WTC11 (cell line): ENCODE measurements at regions not wholly inside any gene's neighbourhood (a gene's known extent, or its start where the extent isn't known, plus 50 kb on each side); places are given as distances from the start of the nearest gene placed in this dataset.

Experiments
- ATAC-seq: fragments of 200-7000 bp; cut with Tn5 transposase; 2 replicates; pipeline ENCODE4 v1.10.0; 2021; ENCODE audit warnings: mild to moderate bottlenecking, moderate library complexity
- CTCF ChIA-PET: fragments of 300-600 bp; sonication (Branson Sonifier 250); formaldehyde crosslinking; loops from one replicate; lab custom pipeline; 2021; ENCODE audit warnings: antibody characterized with exemption; lab: Charles Lee
- POLR2A ChIA-PET: fragments of 350-600 bp; sonication (Branson Sonifier 250); formaldehyde crosslinking; loops from one replicate; lab custom pipeline; 2021; ENCODE audit warnings: antibody characterized with exemption; lab: Charles Lee
- DNase-seq: peaks from one replicate; pipeline ENCODE4 v3.0.0; 2021; ENCODE audit warnings: low spot score
- H3K27ac Mint-ChIP-seq: 2 replicates; pipeline ENCODE4 v1.8.0; 2021; ENCODE audit warnings: mixed read lengths
- H3K27me3 Mint-ChIP-seq: 2 replicates; pipeline ENCODE4 v1.8.0; 2021; ENCODE audit warnings: low read depth, mild to moderate bottlenecking, moderate library complexity, mixed read lengths
- H3K36me3 Mint-ChIP-seq: 2 replicates; pipeline ENCODE4 v1.8.0; 2021; ENCODE audit warnings: mixed read lengths
- H3K4me1 Mint-ChIP-seq: 2 replicates; pipeline ENCODE4 v1.8.0; 2022; ENCODE audit warnings: mixed read lengths
- H3K4me3 Mint-ChIP-seq: 2 replicates; pipeline ENCODE4 v1.8.0; 2021; ENCODE audit warnings: mild to moderate bottlenecking, moderate library complexity, mixed read lengths
- H3K9me3 Mint-ChIP-seq: 2 replicates; pipeline ENCODE4 v1.8.0; 2021; ENCODE audit warnings: mixed read lengths
- ATF1 ChIP-seq: sonication (generic); formaldehyde crosslinking; IDR thresholded peaks from 2 replicates; pipeline ENCODE4 v1.8.1; 2023; ENCODE audit warnings: mild to moderate bottlenecking, moderate library complexity, missing genetic modification reagents
- CREB1 ChIP-seq: sonication (generic); formaldehyde crosslinking; IDR thresholded peaks from 2 replicates; pipeline ENCODE4 v1.8.0; 2023; ENCODE audit warnings: mild to moderate bottlenecking, missing genetic modification reagents
- CREM ChIP-seq: sonication (generic); formaldehyde crosslinking; IDR thresholded peaks from 2 replicates; pipeline ENCODE4 v1.8.1; 2022; ENCODE audit warnings: mild to moderate bottlenecking, missing genetic modification reagents, moderate library complexity
- NFATC4 ChIP-seq: fragments of 250-450 bp; sonication (Bioruptor Pico); IDR thresholded peaks from 2 replicates; pipeline ENCODE4 v1.9.0; 2021; ENCODE audit warnings: mild to moderate bottlenecking
- NR1H2 ChIP-seq: sonication (generic); formaldehyde crosslinking; IDR thresholded peaks from 2 replicates; pipeline ENCODE4 v1.9.0; 2021; ENCODE audit warnings: mild to moderate bottlenecking, moderate library complexity, missing genetic modification reagents
- OVOL2 ChIP-seq: fragments of 250-450 bp; sonication (Bioruptor Pico); IDR thresholded peaks from 2 replicates; pipeline ENCODE4 v1.9.0; 2021; ENCODE audit warnings: mild to moderate bottlenecking, borderline replicate concordance
- PRRX2 ChIP-seq: fragments of 250-450 bp; sonication (Bioruptor Pico); IDR thresholded peaks from 2 replicates; pipeline ENCODE4 v1.8.0; 2021; ENCODE audit warnings: mild to moderate bottlenecking
- TCF7 ChIP-seq: sonication (generic); formaldehyde crosslinking; IDR thresholded peaks from 2 replicates; pipeline ENCODE4 v1.8.0; 2022; ENCODE audit warnings: mild to moderate bottlenecking, low read depth, missing genetic modification reagents, moderate library complexity
- ZNF423 ChIP-seq: fragments of 250-450 bp; sonication (Bioruptor Pico); IDR thresholded peaks from 2 replicates; pipeline ENCODE4 v2.1.2; 2022; ENCODE audit warnings: mild to moderate bottlenecking, moderate library complexity
- TF ChIP-seq, protein P1 (sequence below): sonication (generic); formaldehyde crosslinking; IDR thresholded peaks from 2 replicates; pipeline ENCODE4 v1.8.1; 2022; ENCODE audit warnings: mild to moderate bottlenecking, moderate library complexity, missing genetic modification reagents
- TF ChIP-seq, protein P2 (sequence below): sonication (generic); formaldehyde crosslinking; IDR thresholded peaks from 2 replicates; pipeline ENCODE4 v1.8.1; 2022; ENCODE audit warnings: low read depth, missing genetic modification reagents, borderline replicate concordance
- TF ChIP-seq, protein P3 (sequence below): sonication (generic); formaldehyde crosslinking; IDR thresholded peaks from 2 replicates; pipeline ENCODE4 v1.8.1; 2023; ENCODE audit warnings: mild to moderate bottlenecking, missing genetic modification reagents
- TF ChIP-seq, protein P4 (sequence below): sonication (generic); formaldehyde crosslinking; IDR thresholded peaks from 2 replicates; pipeline ENCODE4 v1.8.0; 2023; ENCODE audit warnings: mild to moderate bottlenecking, missing genetic modification reagents
- TF ChIP-seq, protein P5 (sequence below): fragments of 250-450 bp; sonication (Bioruptor Pico); conservative IDR thresholded peaks from 2 replicates; pipeline ENCODE4 v1.9.0; 2021; ENCODE audit warnings: mild to moderate bottlenecking
- TF ChIP-seq, protein P6 (sequence below): fragments of 250-450 bp; sonication (Bioruptor Pico); IDR thresholded peaks from 2 replicates; pipeline ENCODE4 v1.9.0; 2021; ENCODE audit warnings: moderate library complexity, mild to moderate bottlenecking, inconsistent platforms, borderline replicate concordance
- TF ChIP-seq, protein P7 (sequence below): fragments of 250-450 bp; sonication (Bioruptor Pico); IDR thresholded peaks from 2 replicates; pipeline ENCODE4 v1.8.0; 2021; ENCODE audit warnings: mild to moderate bottlenecking
- TF ChIP-seq, protein P8 (sequence below): sonication (generic); formaldehyde crosslinking; IDR thresholded peaks from 2 replicates; pipeline ENCODE4 v1.8.1; 2022; ENCODE audit warnings: missing genetic modification reagents, borderline replicate concordance

DNA sequence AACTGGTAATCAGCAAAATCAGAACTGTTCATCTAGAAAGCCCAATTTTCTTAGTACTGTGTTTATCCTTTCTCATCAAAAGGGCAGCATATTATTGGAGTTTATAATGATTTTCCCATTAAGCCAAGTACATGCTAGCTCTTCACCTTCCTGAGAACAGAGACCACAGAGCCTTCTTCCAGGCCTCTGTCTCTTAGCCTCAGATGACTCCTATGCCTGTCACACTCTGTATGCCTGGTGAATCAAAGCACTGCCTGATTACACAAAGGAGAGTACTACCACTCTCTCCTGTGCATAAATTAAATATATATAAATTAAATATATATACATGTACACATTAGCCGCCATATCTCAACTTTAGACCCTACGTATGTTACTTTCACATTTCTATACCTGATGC is 636.1 kb downstream of the NTRK3 start:
- CTCF ChIA-PET, result no interaction called here
- no peak overlapping the region for H3K4me3 Mint-ChIP-seq
- H3K36me3 Mint-ChIP-seq, result no peaks in the 10 kb centered on the region
- H3K27me3 Mint-ChIP-seq, result no peaks in the 10 kb centered on the region
- H3K9me3 Mint-ChIP-seq, result peaks cover 20% of the 10 kb centered on the region
- ATAC-seq, result no peak
- TF ChIP-seq OVOL2 (CRISPR knock-in tag) (no peak), TCF7 (no peak), CREM (CRISPR knock-in tag) (no peak), ATF1 (CRISPR knock-in tag) (no peak), NFATC4 (CRISPR knock-in tag) (no peak), CREB1 (CRISPR knock-in tag) (no peak)
- TF ChIP-seq, protein P1, sequence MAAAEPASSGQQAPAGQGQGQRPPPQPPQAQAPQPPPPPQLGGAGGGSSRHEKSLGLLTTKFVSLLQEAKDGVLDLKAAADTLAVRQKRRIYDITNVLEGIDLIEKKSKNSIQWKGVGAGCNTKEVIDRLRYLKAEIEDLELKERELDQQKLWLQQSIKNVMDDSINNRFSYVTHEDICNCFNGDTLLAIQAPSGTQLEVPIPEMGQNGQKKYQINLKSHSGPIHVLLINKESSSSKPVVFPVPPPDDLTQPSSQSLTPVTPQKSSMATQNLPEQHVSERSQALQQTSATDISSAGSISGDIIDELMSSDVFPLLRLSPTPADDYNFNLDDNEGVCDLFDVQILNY (CRISPR knock-in tag), result no peak
- TF ChIP-seq, protein P2, sequence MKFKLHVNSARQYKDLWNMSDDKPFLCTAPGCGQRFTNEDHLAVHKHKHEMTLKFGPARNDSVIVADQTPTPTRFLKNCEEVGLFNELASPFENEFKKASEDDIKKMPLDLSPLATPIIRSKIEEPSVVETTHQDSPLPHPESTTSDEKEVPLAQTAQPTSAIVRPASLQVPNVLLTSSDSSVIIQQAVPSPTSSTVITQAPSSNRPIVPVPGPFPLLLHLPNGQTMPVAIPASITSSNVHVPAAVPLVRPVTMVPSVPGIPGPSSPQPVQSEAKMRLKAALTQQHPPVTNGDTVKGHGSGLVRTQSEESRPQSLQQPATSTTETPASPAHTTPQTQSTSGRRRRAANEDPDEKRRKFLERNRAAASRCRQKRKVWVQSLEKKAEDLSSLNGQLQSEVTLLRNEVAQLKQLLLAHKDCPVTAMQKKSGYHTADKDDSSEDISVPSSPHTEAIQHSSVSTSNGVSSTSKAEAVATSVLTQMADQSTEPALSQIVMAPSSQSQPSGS (CRISPR knock-in tag), result no peak
- TF ChIP-seq, protein P3, sequence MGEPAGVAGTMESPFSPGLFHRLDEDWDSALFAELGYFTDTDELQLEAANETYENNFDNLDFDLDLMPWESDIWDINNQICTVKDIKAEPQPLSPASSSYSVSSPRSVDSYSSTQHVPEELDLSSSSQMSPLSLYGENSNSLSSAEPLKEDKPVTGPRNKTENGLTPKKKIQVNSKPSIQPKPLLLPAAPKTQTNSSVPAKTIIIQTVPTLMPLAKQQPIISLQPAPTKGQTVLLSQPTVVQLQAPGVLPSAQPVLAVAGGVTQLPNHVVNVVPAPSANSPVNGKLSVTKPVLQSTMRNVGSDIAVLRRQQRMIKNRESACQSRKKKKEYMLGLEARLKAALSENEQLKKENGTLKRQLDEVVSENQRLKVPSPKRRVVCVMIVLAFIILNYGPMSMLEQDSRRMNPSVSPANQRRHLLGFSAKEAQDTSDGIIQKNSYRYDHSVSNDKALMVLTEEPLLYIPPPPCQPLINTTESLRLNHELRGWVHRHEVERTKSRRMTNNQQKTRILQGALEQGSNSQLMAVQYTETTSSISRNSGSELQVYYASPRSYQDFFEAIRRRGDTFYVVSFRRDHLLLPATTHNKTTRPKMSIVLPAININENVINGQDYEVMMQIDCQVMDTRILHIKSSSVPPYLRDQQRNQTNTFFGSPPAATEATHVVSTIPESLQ (CRISPR knock-in tag), result no peak
- TF ChIP-seq, protein P4, sequence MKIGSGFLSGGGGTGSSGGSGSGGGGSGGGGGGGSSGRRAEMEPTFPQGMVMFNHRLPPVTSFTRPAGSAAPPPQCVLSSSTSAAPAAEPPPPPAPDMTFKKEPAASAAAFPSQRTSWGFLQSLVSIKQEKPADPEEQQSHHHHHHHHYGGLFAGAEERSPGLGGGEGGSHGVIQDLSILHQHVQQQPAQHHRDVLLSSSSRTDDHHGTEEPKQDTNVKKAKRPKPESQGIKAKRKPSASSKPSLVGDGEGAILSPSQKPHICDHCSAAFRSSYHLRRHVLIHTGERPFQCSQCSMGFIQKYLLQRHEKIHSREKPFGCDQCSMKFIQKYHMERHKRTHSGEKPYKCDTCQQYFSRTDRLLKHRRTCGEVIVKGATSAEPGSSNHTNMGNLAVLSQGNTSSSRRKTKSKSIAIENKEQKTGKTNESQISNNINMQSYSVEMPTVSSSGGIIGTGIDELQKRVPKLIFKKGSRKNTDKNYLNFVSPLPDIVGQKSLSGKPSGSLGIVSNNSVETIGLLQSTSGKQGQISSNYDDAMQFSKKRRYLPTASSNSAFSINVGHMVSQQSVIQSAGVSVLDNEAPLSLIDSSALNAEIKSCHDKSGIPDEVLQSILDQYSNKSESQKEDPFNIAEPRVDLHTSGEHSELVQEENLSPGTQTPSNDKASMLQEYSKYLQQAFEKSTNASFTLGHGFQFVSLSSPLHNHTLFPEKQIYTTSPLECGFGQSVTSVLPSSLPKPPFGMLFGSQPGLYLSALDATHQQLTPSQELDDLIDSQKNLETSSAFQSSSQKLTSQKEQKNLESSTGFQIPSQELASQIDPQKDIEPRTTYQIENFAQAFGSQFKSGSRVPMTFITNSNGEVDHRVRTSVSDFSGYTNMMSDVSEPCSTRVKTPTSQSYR (CRISPR knock-in tag), result no peak
- TF ChIP-seq, protein P5, sequence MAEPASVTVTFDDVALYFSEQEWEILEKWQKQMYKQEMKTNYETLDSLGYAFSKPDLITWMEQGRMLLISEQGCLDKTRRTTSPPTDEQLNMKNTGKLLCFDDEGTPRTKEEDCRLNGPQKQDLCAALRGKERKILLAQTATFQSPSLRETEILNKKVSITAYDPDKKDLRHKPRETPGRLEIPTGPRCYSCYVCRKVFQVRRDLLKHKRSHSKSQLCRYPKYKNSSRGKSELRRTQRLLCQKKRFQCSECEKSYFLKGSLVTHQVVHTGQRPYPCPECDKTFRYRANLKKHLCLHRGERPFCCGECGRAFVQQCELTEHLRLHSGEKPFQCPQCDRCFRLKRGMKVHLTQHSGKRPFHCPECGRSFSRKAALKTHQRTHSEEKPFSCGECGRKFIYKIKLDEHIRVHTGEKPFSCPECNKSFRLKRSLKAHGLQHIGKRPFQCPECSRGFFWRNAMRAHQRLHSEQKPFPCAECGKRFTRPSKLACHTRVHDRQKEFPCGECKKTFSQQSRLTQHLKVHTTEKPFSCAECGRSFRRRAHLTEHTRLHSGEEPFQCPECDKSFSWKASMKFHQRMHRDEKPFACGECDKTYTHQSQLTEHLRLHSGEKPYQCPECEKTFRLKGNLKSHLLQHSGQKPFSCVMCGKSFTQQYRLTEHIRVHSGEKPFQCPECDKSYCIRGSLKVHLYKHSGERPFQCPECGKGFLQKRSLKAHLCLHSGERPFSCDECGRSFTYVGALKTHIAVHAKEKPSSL, result no peak
- TF ChIP-seq, all 79 proteins: peak for 0
- DNase-seq, result no peak
- POLR2A ChIA-PET, result no interaction called here
- H3K27ac Mint-ChIP-seq, result no peak overlapping the region
- peaks cover 5% of the 10 kb centered on the region for H3K4me1 Mint-ChIP-seq

DNA sequence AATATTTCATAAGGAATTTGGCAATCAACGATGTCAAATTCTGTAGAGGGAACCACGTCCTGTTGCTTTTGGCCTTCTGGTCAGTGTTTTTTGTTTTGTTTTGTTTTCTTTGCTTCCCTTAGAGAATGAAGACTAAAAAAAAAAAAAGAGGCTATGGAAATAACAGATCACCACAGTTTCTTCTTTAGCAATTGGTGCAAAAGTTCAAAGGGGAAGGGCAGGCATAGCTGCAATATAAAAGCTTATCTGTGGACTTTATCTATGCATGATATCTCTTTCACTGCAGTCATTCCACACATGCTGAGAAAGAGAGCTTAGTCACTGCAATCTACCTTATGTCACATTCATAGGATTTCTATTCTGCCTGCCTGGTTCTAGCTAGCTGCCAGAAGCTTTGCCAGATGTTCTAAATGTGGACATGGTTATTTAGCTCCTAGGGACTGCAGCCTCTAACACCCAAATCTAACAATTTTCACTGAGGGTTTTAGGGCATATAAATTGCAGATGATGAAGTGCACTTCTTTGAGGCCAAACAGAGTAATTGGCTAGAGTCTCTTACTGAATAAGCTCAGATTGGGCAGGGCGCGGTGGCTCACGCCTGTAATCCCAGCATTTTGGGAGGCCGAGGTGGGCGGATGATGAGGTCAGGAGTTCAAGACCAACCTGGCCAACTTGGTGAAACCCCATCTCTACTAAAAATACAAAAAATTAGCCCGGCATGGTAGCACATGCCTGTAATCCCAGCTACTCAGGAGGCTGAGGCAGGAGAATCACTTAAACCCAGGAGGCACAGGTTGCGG is 637.2 kb downstream of the NTRK3 start:
- Mint-ChIP-seq H3K27me3 (no peaks in the 10 kb centered on the region), H3K4me1 (peaks cover 5% of the 10 kb centered on the region), H3K36me3 (no peaks in the 10 kb centered on the region), H3K9me3 (peaks cover 15% of the 10 kb centered on the region), H3K4me3 (no peak overlapping the region), H3K27ac (no peak overlapping the region)
- DNase-seq, result no peak
- ATAC-seq, result no peak
- ChIA-PET CTCF (interaction anchor here (0.7 kb wide), 1 partner anchor 23 kb away, joined by 3 read pairs; no protein-coding TSS in a partner anchor), POLR2A (no interaction called here)
- TF ChIP-seq, protein P6, sequence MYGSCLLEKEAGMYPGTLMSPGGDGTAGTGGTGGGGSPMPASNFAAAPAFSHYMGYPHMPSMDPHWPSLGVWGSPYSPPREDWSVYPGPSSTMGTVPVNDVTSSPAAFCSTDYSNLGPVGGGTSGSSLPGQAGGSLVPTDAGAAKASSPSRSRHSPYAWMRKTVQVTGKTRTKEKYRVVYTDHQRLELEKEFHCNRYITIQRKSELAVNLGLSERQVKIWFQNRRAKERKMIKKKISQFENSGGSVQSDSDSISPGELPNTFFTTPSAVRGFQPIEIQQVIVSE (CRISPR knock-in tag), result no peak
- TF ChIP-seq, protein P7, sequence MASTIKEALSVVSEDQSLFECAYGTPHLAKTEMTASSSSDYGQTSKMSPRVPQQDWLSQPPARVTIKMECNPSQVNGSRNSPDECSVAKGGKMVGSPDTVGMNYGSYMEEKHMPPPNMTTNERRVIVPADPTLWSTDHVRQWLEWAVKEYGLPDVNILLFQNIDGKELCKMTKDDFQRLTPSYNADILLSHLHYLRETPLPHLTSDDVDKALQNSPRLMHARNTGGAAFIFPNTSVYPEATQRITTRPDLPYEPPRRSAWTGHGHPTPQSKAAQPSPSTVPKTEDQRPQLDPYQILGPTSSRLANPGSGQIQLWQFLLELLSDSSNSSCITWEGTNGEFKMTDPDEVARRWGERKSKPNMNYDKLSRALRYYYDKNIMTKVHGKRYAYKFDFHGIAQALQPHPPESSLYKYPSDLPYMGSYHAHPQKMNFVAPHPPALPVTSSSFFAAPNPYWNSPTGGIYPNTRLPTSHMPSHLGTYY (CRISPR knock-in tag), result no peak
- TF ChIP-seq PRRX2 (CRISPR knock-in tag) (no peak), NR1H2 (CRISPR knock-in tag) (no peak), ZNF423 (no peak)
- TF ChIP-seq, protein P8, sequence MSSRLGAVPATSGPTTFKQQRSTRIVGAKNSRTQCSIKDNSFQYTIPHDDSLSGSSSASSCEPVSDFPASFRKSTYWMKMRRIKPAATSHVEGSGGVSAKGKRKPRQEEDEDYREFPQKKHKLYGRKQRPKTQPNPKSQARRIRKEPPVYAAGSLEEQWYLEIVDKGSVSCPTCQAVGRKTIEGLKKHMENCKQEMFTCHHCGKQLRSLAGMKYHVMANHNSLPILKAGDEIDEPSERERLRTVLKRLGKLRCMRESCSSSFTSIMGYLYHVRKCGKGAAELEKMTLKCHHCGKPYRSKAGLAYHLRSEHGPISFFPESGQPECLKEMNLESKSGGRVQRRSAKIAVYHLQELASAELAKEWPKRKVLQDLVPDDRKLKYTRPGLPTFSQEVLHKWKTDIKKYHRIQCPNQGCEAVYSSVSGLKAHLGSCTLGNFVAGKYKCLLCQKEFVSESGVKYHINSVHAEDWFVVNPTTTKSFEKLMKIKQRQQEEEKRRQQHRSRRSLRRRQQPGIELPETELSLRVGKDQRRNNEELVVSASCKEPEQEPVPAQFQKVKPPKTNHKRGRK (CRISPR knock-in tag), result no peak
- TF ChIP-seq, protein P4 (CRISPR knock-in tag), result no peak
